ENCODE measurements at regions not wholly inside any gene's neighbourhood (a gene's known extent, or its start where the extent isn't known, plus 50 kb on each side); places are given as distances from the start of the nearest gene placed in this dataset.

- no peak for FAIRE-seq
- no peak for DNase-seq (ENCODE audit: insufficient read length, low spot score)
- TF ChIP-seq, protein P1, sequence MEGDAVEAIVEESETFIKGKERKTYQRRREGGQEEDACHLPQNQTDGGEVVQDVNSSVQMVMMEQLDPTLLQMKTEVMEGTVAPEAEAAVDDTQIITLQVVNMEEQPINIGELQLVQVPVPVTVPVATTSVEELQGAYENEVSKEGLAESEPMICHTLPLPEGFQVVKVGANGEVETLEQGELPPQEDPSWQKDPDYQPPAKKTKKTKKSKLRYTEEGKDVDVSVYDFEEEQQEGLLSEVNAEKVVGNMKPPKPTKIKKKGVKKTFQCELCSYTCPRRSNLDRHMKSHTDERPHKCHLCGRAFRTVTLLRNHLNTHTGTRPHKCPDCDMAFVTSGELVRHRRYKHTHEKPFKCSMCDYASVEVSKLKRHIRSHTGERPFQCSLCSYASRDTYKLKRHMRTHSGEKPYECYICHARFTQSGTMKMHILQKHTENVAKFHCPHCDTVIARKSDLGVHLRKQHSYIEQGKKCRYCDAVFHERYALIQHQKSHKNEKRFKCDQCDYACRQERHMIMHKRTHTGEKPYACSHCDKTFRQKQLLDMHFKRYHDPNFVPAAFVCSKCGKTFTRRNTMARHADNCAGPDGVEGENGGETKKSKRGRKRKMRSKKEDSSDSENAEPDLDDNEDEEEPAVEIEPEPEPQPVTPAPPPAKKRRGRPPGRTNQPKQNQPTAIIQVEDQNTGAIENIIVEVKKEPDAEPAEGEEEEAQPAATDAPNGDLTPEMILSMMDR (IDR thresholded peaks at IDR 0.05; ENCODE audit: insufficient read depth, missing control alignments), result no peak
Observed at GRCh38 chr16:66109677-66110076, 256.8 kb upstream of the CDH5 start.

- no peak for DNase-seq (ENCODE audit: insufficient read length, low spot score)
- TF ChIP-seq, protein P1 (IDR thresholded peaks at IDR 0.05; ENCODE audit: insufficient read depth, missing control alignments), result no peak
- FAIRE-seq, result no peak
Observed at GRCh38 chr16:66107661-66108060, 258.8 kb upstream of the CDH5 start.

- TF ChIP-seq, protein P1 (IDR thresholded peaks at IDR 0.05; ENCODE audit: insufficient read depth, missing control alignments), result no peak
- no peak for DNase-seq (ENCODE audit: insufficient read length, low spot score)
- FAIRE-seq, result no peak
Observed at GRCh38 chr16:66103211-66103610, 263.3 kb upstream of the CDH5 start.

- FAIRE-seq (no peak), DNase-seq (ENCODE audit: insufficient read length, low spot score) (peak; percentile 12)
- TF ChIP-seq, protein P1 (IDR thresholded peaks at IDR 0.05; ENCODE audit: insufficient read depth, missing control alignments), result no peak
Observed at GRCh38 chr16:66099306-66099705, 267.2 kb upstream of the CDH5 start.

DNA sequence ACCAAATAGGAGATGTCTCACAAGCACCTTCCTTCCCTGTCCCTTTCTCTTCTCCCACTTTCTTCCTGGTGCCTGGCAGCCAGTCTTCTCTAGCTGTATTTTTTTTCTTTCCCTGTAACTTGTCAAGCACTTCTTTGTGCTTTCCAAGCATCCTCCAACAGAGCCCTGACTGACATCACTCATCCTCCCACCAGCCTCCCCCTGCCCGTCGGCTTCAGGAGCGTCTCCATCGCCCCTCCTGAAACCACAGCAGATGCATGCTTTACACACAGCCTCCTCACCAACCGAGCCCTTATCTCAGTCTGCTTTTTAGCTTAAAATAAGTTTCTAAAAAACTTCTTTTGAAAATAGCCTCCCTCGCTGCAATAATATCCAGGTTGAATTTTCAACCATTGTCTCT is 268.7 kb upstream of the CDH5 start:
- DNase-seq (ENCODE audit: insufficient read length, low spot score) (no peak), FAIRE-seq (no peak)
- TF ChIP-seq, protein P1 (IDR thresholded peaks at IDR 0.05; ENCODE audit: insufficient read depth, missing control alignments), result no peak

- DNase-seq (ENCODE audit: insufficient read length, low spot score) (no peak), FAIRE-seq (no peak)
- TF ChIP-seq, protein P1 (IDR thresholded peaks at IDR 0.05; ENCODE audit: insufficient read depth, missing control alignments), result no peak
Observed at GRCh38 chr16:66095676-66096075, 270.8 kb upstream of the CDH5 start.

DNA sequence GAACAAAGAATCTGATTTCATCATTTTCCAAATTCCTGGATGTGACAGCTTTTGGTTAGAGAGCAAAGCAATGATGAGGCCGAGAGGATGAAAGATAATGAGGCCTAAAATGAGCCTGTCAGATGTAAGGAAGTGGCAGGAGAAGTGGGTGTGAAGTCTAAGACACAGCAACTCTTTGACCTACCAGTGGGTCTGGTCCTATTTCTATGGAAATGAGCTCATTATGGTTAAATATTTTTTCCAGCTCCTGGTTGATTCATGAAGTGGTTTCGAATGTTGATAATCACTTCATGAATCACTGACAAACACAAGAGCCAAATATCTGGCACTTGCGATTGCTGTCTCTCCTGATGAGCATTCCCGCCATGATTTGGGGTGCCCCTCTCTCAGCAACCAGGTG is 273.3 kb upstream of the CDH5 start:
- FAIRE-seq, result no peak

More for the DNA sequence above, 273.3 kb upstream of the CDH5 start:
- TF ChIP-seq, protein P1 (IDR thresholded peaks at IDR 0.05; ENCODE audit: insufficient read depth, missing control alignments), result no peak
- DNase-seq (ENCODE audit: insufficient read length, low spot score), result no peak

Measured in D721Med (cell line).